ENCODE measurements at regions not wholly inside any gene's neighbourhood (a gene's known extent, or its start where the extent isn't known, plus 50 kb on each side); places are given as distances from the start of the nearest gene placed in this dataset.

GRCh38 chr14:27040552-27040951 lies 442.7 kb upstream of the NOVA1 start:
- no peaks in the 10 kb centered on the region for H3K36me3 ChIP-seq (ENCODE audit: control insufficient read depth in 2 of 2, extremely low read depth in 1 of 2, insufficient read depth in 2 of 2, low read length in 2 of 2)
- no peaks in the 10 kb centered on the region for H3K9me1 ChIP-seq (ENCODE audit: control insufficient read depth, extremely low read depth, insufficient read depth, low read length)
- H4K20me1 ChIP-seq (ENCODE audit: control insufficient read depth, extremely low read depth, insufficient read depth, low read length) = no peaks in the 10 kb centered on the region
- TF ChIP-seq EZH2 (IDR thresholded peaks at IDR 0.05; ENCODE audit: low read length) (no peak), CTCF (optimal IDR thresholded peaks at IDR 0.05 in 1 of 3, IDR thresholded peaks at IDR 0.05 in 1 of 3, conservative IDR thresholded peaks at IDR 0.05 in 1 of 3; ENCODE audit: extremely low read depth in 1 of 3, insufficient read depth in 2 of 3, low read length in 3 of 3) (no peak)
- FAIRE-seq (no peak), DNase-seq (ENCODE audit: low read depth, low spot score) (no peak)
- no peak overlapping the region for H3K9ac ChIP-seq (ENCODE audit: control insufficient read depth, extremely low read depth, insufficient read depth, low read length)
- no peaks in the 10 kb centered on the region for H3K9me3 ChIP-seq (ENCODE audit: control insufficient read depth, low read depth, low read length)
- no peak overlapping the region for H3K27ac ChIP-seq (ENCODE audit: control insufficient read depth, insufficient read depth, low read length)
- H3K4me3 ChIP-seq (ENCODE audit: control insufficient read depth in 2 of 3, extremely low read depth in 1 of 3, insufficient read depth in 2 of 3, low read depth in 1 of 3, low read length in 3 of 3) = no peak overlapping the region
- no peak overlapping the region for H2AFZ ChIP-seq (ENCODE audit: control insufficient read depth, low read length)
- H3K79me2 ChIP-seq (ENCODE audit: control insufficient read depth, insufficient read depth, low read length) = no peaks in the 10 kb centered on the region
- H3K4me1 ChIP-seq (ENCODE audit: control insufficient read depth, extremely low read depth, insufficient read depth, low read length) = no peaks in the 10 kb centered on the region
- no peaks in the 10 kb centered on the region for H3K27me3 ChIP-seq (ENCODE audit: control insufficient read depth, extremely low read depth, insufficient read depth, low read length)
- dilution Hi-C loops (cut with MboI; ENCODE audit: extremely low pct_ligation_motif_present, low sequenced_read_pairs) = no loop called here
- H3K4me2 ChIP-seq (ENCODE audit: control insufficient read depth, extremely low read depth, insufficient read depth, low read depth, low read length) = no peak overlapping the region

- no peaks in the 10 kb centered on the region for H3K27me3 ChIP-seq (ENCODE audit: control insufficient read depth, extremely low read depth, insufficient read depth, low read length)
- H3K27ac ChIP-seq (ENCODE audit: control insufficient read depth, insufficient read depth, low read length) = no peak overlapping the region
- no peak overlapping the region for H3K4me2 ChIP-seq (ENCODE audit: control insufficient read depth, extremely low read depth, insufficient read depth, low read depth, low read length)
- H3K4me1 ChIP-seq (ENCODE audit: control insufficient read depth, extremely low read depth, insufficient read depth, low read length) = no peaks in the 10 kb centered on the region
- DNase-seq (ENCODE audit: low read depth, low spot score) = no peak
- no peaks in the 10 kb centered on the region for H3K9me1 ChIP-seq (ENCODE audit: control insufficient read depth, extremely low read depth, insufficient read depth, low read length)
- H3K79me2 ChIP-seq (ENCODE audit: control insufficient read depth, insufficient read depth, low read length) = no peaks in the 10 kb centered on the region
- TF ChIP-seq CTCF (optimal IDR thresholded peaks at IDR 0.05 in 1 of 3, IDR thresholded peaks at IDR 0.05 in 1 of 3, conservative IDR thresholded peaks at IDR 0.05 in 1 of 3; ENCODE audit: extremely low read depth in 1 of 3, insufficient read depth in 2 of 3, low read length in 3 of 3) (no peak), EZH2 (IDR thresholded peaks at IDR 0.05; ENCODE audit: low read length) (no peak)
- no peak overlapping the region for H3K4me3 ChIP-seq (ENCODE audit: control insufficient read depth in 2 of 3, extremely low read depth in 1 of 3, insufficient read depth in 2 of 3, low read depth in 1 of 3, low read length in 3 of 3)
- no peak overlapping the region for H3K9ac ChIP-seq (ENCODE audit: control insufficient read depth, extremely low read depth, insufficient read depth, low read length)
- H2AFZ ChIP-seq (ENCODE audit: control insufficient read depth, low read length) = no peak overlapping the region
- no peak for FAIRE-seq
- no peaks in the 10 kb centered on the region for H4K20me1 ChIP-seq (ENCODE audit: control insufficient read depth, extremely low read depth, insufficient read depth, low read length)
- H3K36me3 ChIP-seq (ENCODE audit: control insufficient read depth in 2 of 2, extremely low read depth in 1 of 2, insufficient read depth in 2 of 2, low read length in 2 of 2) = no peaks in the 10 kb centered on the region
- dilution Hi-C loops (cut with MboI; ENCODE audit: extremely low pct_ligation_motif_present, low sequenced_read_pairs) = no loop called here
- H3K9me3 ChIP-seq (ENCODE audit: control insufficient read depth, low read depth, low read length) = no peaks in the 10 kb centered on the region
These were observed 451.9 kb upstream of the NOVA1 start for GRCh38 chr14:27049701-27050100.

Data from keratinocyte (primary cell).